ENCODE measurements at regions not wholly inside any gene's neighbourhood (a gene's known extent, or its start where the extent isn't known, plus 50 kb on each side); places are given as distances from the start of the nearest gene placed in this dataset.

GRCh38 chr12:85664429-85664828 lies 171.8 kb downstream of the RASSF9 start:
- TF ChIP-seq POLR2AphosphoS5 (IDR thresholded peaks at IDR 0.05; ENCODE audit: low read depth, low read length) = no peak
- no peak for TF ChIP-seq POLR2A (IDR thresholded peaks at IDR 0.05; ENCODE audit: low read depth, low read length)
- no peak for TF ChIP-seq TAF1 (IDR thresholded peaks at IDR 0.05; ENCODE audit: borderline replicate concordance, low read depth, low read length)

Data from GM12892 (cell line).